Suprapubic skin (tissue), 4 donors: ENCODE measurements at regions not wholly inside any gene's neighbourhood (a gene's known extent, or its start where the extent isn't known, plus 50 kb on each side); places are given as distances from the start of the nearest gene placed in this dataset.

Experiments
- DNase-seq, 2 donors: peaks; one replicate each; pipeline ENCODE4 v3.0.0-alpha.2; 2019; ENCODE audit warnings: low spot score in 2 of 2
- H3K27ac ChIP-seq: fragments of 200-600 bp; sonication (generic); one replicate; pipeline ENCODE4 v1.5.1; 2019
- H3K27me3 ChIP-seq: fragments of 200-600 bp; sonication (generic); one replicate; pipeline ENCODE4 v1.5.1; 2019
- H3K36me3 ChIP-seq: fragments of 200-600 bp; sonication (generic); one replicate; pipeline ENCODE4 v1.5.1; 2019
- H3K4me1 ChIP-seq: fragments of 200-600 bp; sonication (generic); one replicate; pipeline ENCODE4 v1.5.1; 2019
- H3K4me3 ChIP-seq: fragments of 200-600 bp; sonication (generic); one replicate; pipeline ENCODE4 v1.5.1; 2019; ENCODE audit warnings: mild to moderate bottlenecking
- H3K9me3 ChIP-seq: fragments of 200-600 bp; sonication (generic); one replicate; pipeline ENCODE4 v1.5.1; 2019
- EP300 ChIP-seq: sonication (generic); formaldehyde crosslinking; IDR thresholded peaks from one replicate; pipeline ENCODE4 v1.6.1; 2017; ENCODE audit warnings: antibody characterized with exemption
- POLR2A ChIP-seq, 2 donors: fragments of 450-650 bp; IDR thresholded peaks; one replicate each; pipeline ENCODE4 v1.6.1; 2017; ENCODE audit warnings: antibody characterized with exemption in 2 of 2, mild to moderate bottlenecking in 2 of 2, moderate library complexity in 2 of 2
- POLR2AphosphoS5 ChIP-seq, 3 donors: sonication (generic); formaldehyde crosslinking; IDR thresholded peaks; one replicate each; pipeline ENCODE4 v1.6.1; 2017; ENCODE audit warnings: antibody characterized with exemption in 3 of 3
- WGBS: methylation state at CpG from one replicate; pipeline ENCODE4 v1.1.5; 2018; 5-methylcytosine and 5-hydroxymethylcytosine counted together
- TF ChIP-seq, protein P1 (sequence below), 2 donors: fragments of 200-600 bp in 1 of 2; fragments of 450-650 bp in 1 of 2; sonication (generic) in 1 of 2; IDR thresholded peaks; one replicate each; pipeline ENCODE4 v1.5.1; 2016 to 2019; ENCODE audit warnings: antibody characterized with exemption in 2 of 2, mild to moderate bottlenecking in 1 of 2, moderate library complexity in 1 of 2

DNA sequence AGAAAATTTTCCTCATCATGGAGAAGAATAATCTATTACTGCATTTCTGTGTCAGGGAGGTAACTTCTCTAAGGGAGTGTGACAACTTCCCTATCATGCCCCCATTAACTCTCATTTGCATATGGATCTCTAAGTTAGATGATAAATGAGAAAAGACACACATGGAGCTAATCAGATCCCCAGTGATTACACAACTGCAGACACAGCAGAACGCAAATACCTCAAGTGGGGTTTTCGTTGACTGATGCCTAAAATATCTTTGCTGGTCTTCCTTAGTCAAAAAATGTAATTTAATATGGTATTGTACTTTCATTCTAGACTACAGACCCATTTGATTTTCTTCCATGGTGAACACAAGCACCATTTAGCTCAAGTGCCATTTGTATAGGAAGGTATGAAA lies 630.5 kb downstream of the TBL1XR1 start:
- Histone ChIP-seq H3K27ac (no peak overlapping the region), H3K4me1 (no peaks in the 10 kb centered on the region), H3K4me3 (no peak overlapping the region), H3K9me3 (no peaks in the 10 kb centered on the region), H3K36me3 (no peaks in the 10 kb centered on the region), H3K27me3 (no peaks in the 10 kb centered on the region)
- TF ChIP-seq EP300 (no peak), POLR2AphosphoS5 (IDR thresholded peaks at IDR 0.05) (no peak)
- WGBS = 52% methylated on average over 2 of the region's 2 CpGs
- DNase-seq = no peak

DNA sequence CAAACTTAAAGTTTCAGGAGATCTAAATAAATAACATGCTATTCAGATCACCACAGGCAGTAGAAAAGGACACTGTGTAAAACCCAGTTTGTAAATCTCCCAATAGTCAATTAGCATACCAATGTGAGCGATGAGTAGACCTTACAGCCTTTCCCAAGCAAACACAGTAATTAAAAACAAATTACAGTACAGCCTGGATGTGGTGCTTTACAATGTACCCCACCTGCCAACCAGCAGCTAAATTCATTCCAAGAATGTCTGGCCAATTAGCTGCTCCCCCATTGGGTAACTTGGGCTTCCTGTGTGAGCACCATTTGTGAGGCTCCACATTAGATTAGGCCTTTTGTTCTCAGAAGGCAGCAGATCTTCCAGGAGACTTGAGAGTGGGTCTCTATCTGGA lies 635.0 kb downstream of the TBL1XR1 start:
- Histone ChIP-seq H3K4me3 (no peak overlapping the region), H3K27ac (no peak overlapping the region), H3K36me3 (no peaks in the 10 kb centered on the region), H3K27me3 (no peaks in the 10 kb centered on the region), H3K9me3 (no peaks in the 10 kb centered on the region), H3K4me1 (no peaks in the 10 kb centered on the region)
- 68% methylated on average over 1 of the region's 1 CpG for WGBS
- no peak for TF ChIP-seq EP300
- TF ChIP-seq POLR2A (IDR thresholded peaks at IDR 0.05) = no peak
- TF ChIP-seq POLR2AphosphoS5 (IDR thresholded peaks at IDR 0.05) = no peak
- TF ChIP-seq, protein P1, sequence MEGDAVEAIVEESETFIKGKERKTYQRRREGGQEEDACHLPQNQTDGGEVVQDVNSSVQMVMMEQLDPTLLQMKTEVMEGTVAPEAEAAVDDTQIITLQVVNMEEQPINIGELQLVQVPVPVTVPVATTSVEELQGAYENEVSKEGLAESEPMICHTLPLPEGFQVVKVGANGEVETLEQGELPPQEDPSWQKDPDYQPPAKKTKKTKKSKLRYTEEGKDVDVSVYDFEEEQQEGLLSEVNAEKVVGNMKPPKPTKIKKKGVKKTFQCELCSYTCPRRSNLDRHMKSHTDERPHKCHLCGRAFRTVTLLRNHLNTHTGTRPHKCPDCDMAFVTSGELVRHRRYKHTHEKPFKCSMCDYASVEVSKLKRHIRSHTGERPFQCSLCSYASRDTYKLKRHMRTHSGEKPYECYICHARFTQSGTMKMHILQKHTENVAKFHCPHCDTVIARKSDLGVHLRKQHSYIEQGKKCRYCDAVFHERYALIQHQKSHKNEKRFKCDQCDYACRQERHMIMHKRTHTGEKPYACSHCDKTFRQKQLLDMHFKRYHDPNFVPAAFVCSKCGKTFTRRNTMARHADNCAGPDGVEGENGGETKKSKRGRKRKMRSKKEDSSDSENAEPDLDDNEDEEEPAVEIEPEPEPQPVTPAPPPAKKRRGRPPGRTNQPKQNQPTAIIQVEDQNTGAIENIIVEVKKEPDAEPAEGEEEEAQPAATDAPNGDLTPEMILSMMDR (IDR thresholded peaks at IDR 0.05) = no peak
- DNase-seq = no peak

DNA sequence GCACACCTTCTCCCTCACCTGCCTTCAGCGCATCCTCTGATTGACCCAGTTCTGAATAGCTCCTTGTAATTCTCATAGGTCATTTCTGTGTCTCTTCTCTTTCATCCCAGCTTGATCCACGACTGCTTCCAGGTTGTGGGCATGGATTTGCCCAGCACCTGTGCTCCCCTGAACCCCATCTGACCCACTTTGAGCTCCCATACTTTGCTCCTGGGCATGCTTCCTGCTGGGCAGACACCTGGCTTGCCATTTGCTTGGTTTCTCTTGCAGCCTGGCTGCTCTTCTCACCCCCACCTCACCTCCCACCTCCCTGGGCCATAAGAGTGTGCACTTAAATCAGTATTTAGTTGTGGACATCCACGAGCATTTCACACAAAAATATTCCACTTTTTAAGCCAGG lies 635.5 kb downstream of the TBL1XR1 start:
- Histone ChIP-seq H3K4me1 (no peaks in the 10 kb centered on the region), H3K27ac (no peak overlapping the region), H3K27me3 (no peaks in the 10 kb centered on the region), H3K36me3 (no peaks in the 10 kb centered on the region), H3K9me3 (no peaks in the 10 kb centered on the region), H3K4me3 (no peak overlapping the region)
- 63% methylated on average over 3 of the region's 3 CpGs for WGBS
- TF ChIP-seq, protein P1 (IDR thresholded peaks at IDR 0.05) = no peak
- no peak for TF ChIP-seq POLR2A (IDR thresholded peaks at IDR 0.05)
- TF ChIP-seq EP300 = no peak
- TF ChIP-seq POLR2AphosphoS5 (IDR thresholded peaks at IDR 0.05) = no peak
- no peak for DNase-seq

DNA sequence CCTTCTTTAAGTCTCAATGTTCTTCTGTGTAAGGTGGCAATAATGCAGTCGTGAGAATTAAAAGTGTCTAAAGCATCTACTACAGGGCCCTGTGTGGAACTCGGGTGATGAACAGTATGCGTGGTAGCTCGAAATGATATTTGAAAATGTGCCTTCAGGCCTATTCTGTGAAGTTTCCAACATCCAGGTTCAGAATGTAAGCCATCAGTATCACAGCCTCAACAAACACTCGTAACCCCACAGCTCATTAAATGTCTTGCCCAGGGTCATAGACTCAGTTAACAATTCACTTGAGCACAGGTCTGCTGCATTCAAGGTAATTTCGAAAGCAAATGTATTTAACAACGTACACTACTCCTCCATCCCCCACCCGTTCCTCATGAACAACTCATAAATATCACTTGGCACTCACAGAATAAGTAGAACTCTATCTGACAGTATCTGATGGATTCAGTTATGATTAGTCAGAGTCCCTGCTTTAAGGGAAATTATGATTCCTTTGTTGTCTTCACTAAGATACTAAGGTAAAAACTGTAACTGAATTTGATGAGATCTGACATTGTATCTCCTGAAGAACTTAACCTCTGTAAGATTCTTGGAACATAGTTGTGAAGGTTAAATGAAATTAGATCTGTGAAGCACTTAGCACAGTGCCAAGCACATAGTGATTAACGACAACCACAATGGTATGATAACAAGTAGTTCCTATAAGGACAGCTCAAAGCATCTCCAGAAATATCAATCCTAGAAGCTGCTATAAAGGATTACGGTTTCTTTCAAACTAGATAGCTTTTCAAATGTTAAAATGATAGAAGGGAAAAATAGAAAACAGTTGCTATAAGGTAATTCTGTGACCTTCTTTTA lies 642.3 kb downstream of the TBL1XR1 start:
- TF ChIP-seq POLR2A (IDR thresholded peaks at IDR 0.05) = no peak
- TF ChIP-seq EP300 = no peak
- TF ChIP-seq, protein P1 (IDR thresholded peaks at IDR 0.05) = no peak
- no peak for TF ChIP-seq POLR2AphosphoS5 (IDR thresholded peaks at IDR 0.05)
- Histone ChIP-seq H3K9me3 (no peaks in the 10 kb centered on the region), H3K36me3 (no peaks in the 10 kb centered on the region), H3K4me3 (no peak overlapping the region), H3K27me3 (no peaks in the 10 kb centered on the region), H3K4me1 (no peaks in the 10 kb centered on the region), H3K27ac (no peak overlapping the region)
- no peak for DNase-seq
- 55% methylated on average over 10 of the region's 10 CpGs for WGBS

DNA sequence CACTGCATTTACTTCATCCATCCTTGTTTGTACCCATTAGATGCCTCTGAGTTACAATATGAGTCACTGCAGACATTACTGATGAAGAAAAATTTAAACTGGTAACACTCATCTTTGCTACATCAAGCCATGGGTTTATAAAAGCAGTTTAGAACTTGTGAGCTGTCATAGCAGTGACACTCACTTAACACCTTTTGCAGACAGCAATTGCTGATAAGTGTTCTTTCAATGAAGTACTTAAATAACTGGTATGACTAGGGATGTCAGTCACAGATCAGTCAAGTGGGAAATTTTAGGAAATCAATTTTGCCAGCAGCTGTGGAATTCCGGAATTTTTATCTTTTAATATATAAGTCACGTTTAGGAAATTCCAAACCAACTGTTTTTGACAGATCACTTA lies 643.0 kb downstream of the TBL1XR1 start:
- no peak overlapping the region for H3K27ac ChIP-seq
- no peaks in the 10 kb centered on the region for H3K4me1 ChIP-seq
- WGBS = 42% methylated on average over 2 of the region's 2 CpGs
- no peak for DNase-seq
- H3K36me3 ChIP-seq = no peaks in the 10 kb centered on the region
- H3K27me3 ChIP-seq = no peaks in the 10 kb centered on the region
- H3K4me3 ChIP-seq = no peak overlapping the region
- no peaks in the 10 kb centered on the region for H3K9me3 ChIP-seq
- TF ChIP-seq POLR2AphosphoS5 (IDR thresholded peaks at IDR 0.05) (no peak), POLR2A (IDR thresholded peaks at IDR 0.05) (no peak)

DNA sequence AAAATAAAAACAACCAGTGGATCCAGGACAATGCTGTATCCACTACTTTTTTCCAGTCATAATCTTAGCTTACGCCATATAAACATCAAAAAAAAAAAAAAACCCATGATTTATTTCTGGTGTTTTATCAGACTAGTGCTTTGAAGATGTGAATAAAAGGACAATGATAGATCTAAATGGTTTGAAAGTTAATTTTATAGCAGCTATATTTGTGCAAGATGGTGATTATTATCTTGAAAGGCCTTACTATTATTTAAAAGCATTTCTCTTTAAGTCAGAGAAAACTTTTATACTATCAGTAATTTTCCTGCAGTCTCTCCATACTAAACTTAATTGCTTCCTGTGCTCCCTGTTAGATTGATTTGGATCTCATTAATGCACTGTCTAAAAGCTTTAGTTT lies 670.3 kb downstream of the TBL1XR1 start:
- H3K4me1 ChIP-seq = no peaks in the 10 kb centered on the region
- H3K27me3 ChIP-seq = no peaks in the 10 kb centered on the region
- H3K9me3 ChIP-seq = no peaks in the 10 kb centered on the region
- no peak overlapping the region for H3K27ac ChIP-seq
- H3K36me3 ChIP-seq = no peaks in the 10 kb centered on the region
- TF ChIP-seq POLR2AphosphoS5 (IDR thresholded peaks at IDR 0.05) = no peak
- TF ChIP-seq, protein P1 (IDR thresholded peaks at IDR 0.05) = no peak
- no peak for TF ChIP-seq EP300
- no peak for TF ChIP-seq POLR2A (IDR thresholded peaks at IDR 0.05)
- H3K4me3 ChIP-seq = no peak overlapping the region
- DNase-seq = no peak
- WGBS = 67% methylated on average over 1 of the region's 1 CpG
